ENCODE measurements at regions not wholly inside any gene's neighbourhood (a gene's known extent, or its start where the extent isn't known, plus 50 kb on each side); places are given as distances from the start of the nearest gene placed in this dataset.

DNA sequence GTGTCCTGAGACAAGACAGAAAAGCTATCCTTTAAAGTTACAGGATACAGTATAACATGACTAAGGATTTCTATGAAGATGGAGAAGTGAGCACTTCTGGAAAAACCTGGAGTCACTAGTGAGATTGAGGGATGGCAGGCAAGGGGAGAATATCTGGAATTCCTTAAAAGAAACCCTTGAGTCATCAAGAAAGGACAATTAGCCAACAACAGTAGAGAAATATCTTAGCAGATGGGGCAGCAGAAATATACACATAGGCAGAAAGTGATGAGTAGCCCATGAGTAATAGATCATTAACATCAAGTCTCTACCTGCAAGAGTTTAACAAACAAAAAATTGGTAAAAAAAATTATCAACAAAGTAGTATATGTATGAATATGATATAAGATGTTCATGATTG, 858.8 kb upstream of the FRG1 start:
- TF ChIP-seq, protein P1, sequence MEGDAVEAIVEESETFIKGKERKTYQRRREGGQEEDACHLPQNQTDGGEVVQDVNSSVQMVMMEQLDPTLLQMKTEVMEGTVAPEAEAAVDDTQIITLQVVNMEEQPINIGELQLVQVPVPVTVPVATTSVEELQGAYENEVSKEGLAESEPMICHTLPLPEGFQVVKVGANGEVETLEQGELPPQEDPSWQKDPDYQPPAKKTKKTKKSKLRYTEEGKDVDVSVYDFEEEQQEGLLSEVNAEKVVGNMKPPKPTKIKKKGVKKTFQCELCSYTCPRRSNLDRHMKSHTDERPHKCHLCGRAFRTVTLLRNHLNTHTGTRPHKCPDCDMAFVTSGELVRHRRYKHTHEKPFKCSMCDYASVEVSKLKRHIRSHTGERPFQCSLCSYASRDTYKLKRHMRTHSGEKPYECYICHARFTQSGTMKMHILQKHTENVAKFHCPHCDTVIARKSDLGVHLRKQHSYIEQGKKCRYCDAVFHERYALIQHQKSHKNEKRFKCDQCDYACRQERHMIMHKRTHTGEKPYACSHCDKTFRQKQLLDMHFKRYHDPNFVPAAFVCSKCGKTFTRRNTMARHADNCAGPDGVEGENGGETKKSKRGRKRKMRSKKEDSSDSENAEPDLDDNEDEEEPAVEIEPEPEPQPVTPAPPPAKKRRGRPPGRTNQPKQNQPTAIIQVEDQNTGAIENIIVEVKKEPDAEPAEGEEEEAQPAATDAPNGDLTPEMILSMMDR (IDR thresholded peaks at IDR 0.05; ENCODE audit: borderline replicate concordance, extremely low read depth, insufficient read depth) = no peak
- Histone ChIP-seq H3K27ac (ENCODE audit: low read depth in 2 of 2, low read length in 2 of 2) (no peak overlapping the region), H3K27me3 (ENCODE audit: control insufficient read depth, insufficient read depth, low read length) (no peaks in the 10 kb centered on the region), H3K36me3 (ENCODE audit: control insufficient read depth in 2 of 3, insufficient read depth in 3 of 3, low read length in 3 of 3) (no peaks in the 10 kb centered on the region), H3K4me1 (ENCODE audit: control insufficient read depth in 2 of 3, insufficient read depth in 2 of 3, low read depth in 1 of 3, low read length in 3 of 3) (no peaks in the 10 kb centered on the region), H3K9ac (ENCODE audit: low read length in 3 of 3) (no peak overlapping the region), H3K9me3 (ENCODE audit: control insufficient read depth in 2 of 3, insufficient read depth in 1 of 3, low read length in 3 of 3) (no peaks in the 10 kb centered on the region), H3K4me3 (ENCODE audit: low read length in 3 of 3) (no peak overlapping the region)
- DNase-seq = no peak
- FAIRE-seq = no peak
- intact Hi-C loops (cut with DNase I) = no loop called here

- Histone ChIP-seq H3K27ac (ENCODE audit: low read depth in 2 of 2, low read length in 2 of 2) (no peak overlapping the region), H3K9me3 (ENCODE audit: control insufficient read depth in 2 of 3, insufficient read depth in 1 of 3, low read length in 3 of 3) (no peaks in the 10 kb centered on the region), H3K4me3 (ENCODE audit: low read length in 3 of 3) (no peak overlapping the region), H3K9ac (ENCODE audit: low read length in 3 of 3) (no peak overlapping the region), H3K36me3 (ENCODE audit: control insufficient read depth in 2 of 3, insufficient read depth in 3 of 3, low read length in 3 of 3) (no peaks in the 10 kb centered on the region), H3K4me1 (ENCODE audit: control insufficient read depth in 2 of 3, insufficient read depth in 2 of 3, low read depth in 1 of 3, low read length in 3 of 3) (no peaks in the 10 kb centered on the region), H3K27me3 (ENCODE audit: control insufficient read depth, insufficient read depth, low read length) (no peaks in the 10 kb centered on the region)
- TF ChIP-seq, protein P1 (IDR thresholded peaks at IDR 0.05; ENCODE audit: borderline replicate concordance, extremely low read depth, insufficient read depth) = no peak
- intact Hi-C loops (cut with DNase I) = no loop called here
- DNase-seq = no peak
- no peak for FAIRE-seq
Observed at GRCh38 chr4:189083769-189084168, 856.9 kb upstream of the FRG1 start.

DNA sequence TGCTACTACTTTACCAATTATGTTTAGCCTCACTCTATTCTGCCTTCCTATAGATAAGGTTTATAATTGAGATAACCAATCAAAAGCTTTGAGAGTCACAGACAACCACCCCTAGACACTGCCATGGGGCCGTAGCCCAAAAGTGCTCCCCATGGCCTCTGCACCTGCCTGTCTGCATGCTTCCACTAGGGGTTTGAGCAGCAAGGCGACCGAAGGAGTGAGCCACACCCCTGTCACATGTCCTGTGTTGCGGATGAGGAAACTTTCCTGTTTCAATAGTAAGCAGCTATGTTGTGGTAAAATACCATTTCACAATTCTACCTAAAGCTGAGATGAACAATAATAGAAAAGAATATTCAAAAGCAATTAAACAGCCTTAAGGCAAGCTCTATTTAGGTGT, 856.0 kb upstream of the FRG1 start:
- FAIRE-seq (no peak), DNase-seq (no peak)
- TF ChIP-seq, protein P1 (IDR thresholded peaks at IDR 0.05; ENCODE audit: borderline replicate concordance, extremely low read depth, insufficient read depth) = no peak

GRCh38 chr4:189087971-189088370, 852.7 kb upstream of the FRG1 start:
- Histone ChIP-seq H3K27ac (ENCODE audit: low read depth in 2 of 2, low read length in 2 of 2) (no peak overlapping the region), H3K36me3 (ENCODE audit: control insufficient read depth in 2 of 3, insufficient read depth in 3 of 3, low read length in 3 of 3) (no peaks in the 10 kb centered on the region), H3K27me3 (ENCODE audit: control insufficient read depth, insufficient read depth, low read length) (no peaks in the 10 kb centered on the region), H3K4me3 (ENCODE audit: low read length in 3 of 3) (no peak overlapping the region), H3K4me1 (ENCODE audit: control insufficient read depth in 2 of 3, insufficient read depth in 2 of 3, low read depth in 1 of 3, low read length in 3 of 3) (no peaks in the 10 kb centered on the region), H3K9me3 (ENCODE audit: control insufficient read depth in 2 of 3, insufficient read depth in 1 of 3, low read length in 3 of 3) (no peaks in the 10 kb centered on the region), H3K9ac (ENCODE audit: low read length in 3 of 3) (no peak overlapping the region)
- intact Hi-C loops (cut with DNase I) = no loop called here
- FAIRE-seq = no peak
- TF ChIP-seq, protein P1 (IDR thresholded peaks at IDR 0.05; ENCODE audit: borderline replicate concordance, extremely low read depth, insufficient read depth) = no peak
- peak in 2 of 5 donors; percentile 45 to 54 for DNase-seq

More for the DNA sequence above, 856.0 kb upstream of the FRG1 start:
- Histone ChIP-seq H3K27ac (ENCODE audit: low read depth in 2 of 2, low read length in 2 of 2) (no peak overlapping the region), H3K4me1 (ENCODE audit: control insufficient read depth in 2 of 3, insufficient read depth in 2 of 3, low read depth in 1 of 3, low read length in 3 of 3) (no peaks in the 10 kb centered on the region), H3K9ac (ENCODE audit: low read length in 3 of 3) (no peak overlapping the region), H3K27me3 (ENCODE audit: control insufficient read depth, insufficient read depth, low read length) (no peaks in the 10 kb centered on the region), H3K4me3 (ENCODE audit: low read length in 3 of 3) (no peak overlapping the region), H3K36me3 (ENCODE audit: control insufficient read depth in 2 of 3, insufficient read depth in 3 of 3, low read length in 3 of 3) (no peaks in the 10 kb centered on the region), H3K9me3 (ENCODE audit: control insufficient read depth in 2 of 3, insufficient read depth in 1 of 3, low read length in 3 of 3) (no peaks in the 10 kb centered on the region)
- intact Hi-C loops (cut with DNase I) = no loop called here
